Bronchial epithelial cell (primary cell): ENCODE measurements at regions not wholly inside any gene's neighbourhood (a gene's known extent, or its start where the extent isn't known, plus 50 kb on each side); places are given as distances from the start of the nearest gene placed in this dataset.

Experiments
- DNase-seq: peaks from one replicate; pipeline ENCODE4 v3.0.0-alpha.2; 2010; ENCODE audit warnings: low read depth
- FAIRE-seq: peaks from 2 replicates; lab custom pipeline; 2011; peaks lifted over from hg19 to GRCh38; lab: Jason Lieb, UNC
- H3K27me3 ChIP-seq: 2 replicates; pipeline ENCODE4 v1.5.1; 2011; ENCODE audit warnings: low read length; ENCODE audit not compliant: control insufficient read depth, insufficient read depth
- H3K36me3 ChIP-seq: 2 replicates; pipeline ENCODE4 v1.5.1; 2011; ENCODE audit warnings: low read length; ENCODE audit not compliant: control insufficient read depth, insufficient read depth
- H3K4me3 ChIP-seq: 2 replicates; pipeline ENCODE4 v1.5.1; 2011; ENCODE audit warnings: mild to moderate bottlenecking, low read depth, low read length, control low read depth
- TF ChIP-seq, protein P1 (sequence below): IDR thresholded peaks from 2 replicates; pipeline ENCODE4 v1.5.1; 2011; ENCODE audit warnings: mild to moderate bottlenecking, moderate library complexity, low read length, control low read depth, inconsistent platforms; ENCODE audit not compliant: insufficient read depth, severe bottlenecking

DNA sequence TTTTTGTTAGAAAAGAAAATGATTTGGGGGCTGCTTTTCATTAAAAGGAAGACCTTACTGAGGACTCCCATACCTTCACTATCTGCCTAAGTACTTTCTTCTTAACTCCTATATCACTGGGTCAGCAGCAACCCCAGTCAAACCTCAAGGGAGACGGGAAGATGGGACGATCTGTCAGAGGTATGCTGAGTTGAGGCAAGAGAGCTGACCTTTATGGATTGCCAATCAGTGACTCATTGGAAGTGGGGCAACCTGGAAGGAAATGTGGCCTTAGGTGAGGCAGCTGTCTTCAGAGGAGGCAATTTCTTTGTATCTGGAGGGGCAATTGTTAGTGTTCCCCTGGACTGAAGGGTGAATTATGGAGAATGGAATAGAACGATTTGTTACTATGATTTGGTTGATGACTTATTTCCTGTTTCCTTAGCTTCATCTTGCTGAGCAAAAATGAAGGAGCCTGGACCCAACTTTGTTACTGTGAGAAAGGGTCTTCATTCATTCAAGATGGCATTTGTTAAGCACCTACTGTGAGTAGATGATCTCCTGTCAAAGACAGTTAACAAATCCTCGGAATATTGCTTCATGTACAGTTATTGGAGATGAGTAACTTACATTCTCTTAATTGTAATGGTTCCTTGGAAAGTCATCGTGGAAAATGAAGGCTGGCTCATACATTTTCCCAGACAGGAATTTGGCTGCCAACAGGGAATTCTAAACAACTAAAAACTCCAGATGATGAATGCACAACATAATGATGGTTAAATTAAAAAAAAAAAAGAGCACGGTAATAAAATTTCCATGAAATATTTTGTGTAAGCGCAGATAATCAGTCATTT lies 134.7 kb upstream of the KCNJ15 start:
- no peaks in the 10 kb centered on the region for H3K36me3 ChIP-seq
- peaks cover 2% of the 10 kb centered on the region for H3K27me3 ChIP-seq
- TF ChIP-seq, protein P1, sequence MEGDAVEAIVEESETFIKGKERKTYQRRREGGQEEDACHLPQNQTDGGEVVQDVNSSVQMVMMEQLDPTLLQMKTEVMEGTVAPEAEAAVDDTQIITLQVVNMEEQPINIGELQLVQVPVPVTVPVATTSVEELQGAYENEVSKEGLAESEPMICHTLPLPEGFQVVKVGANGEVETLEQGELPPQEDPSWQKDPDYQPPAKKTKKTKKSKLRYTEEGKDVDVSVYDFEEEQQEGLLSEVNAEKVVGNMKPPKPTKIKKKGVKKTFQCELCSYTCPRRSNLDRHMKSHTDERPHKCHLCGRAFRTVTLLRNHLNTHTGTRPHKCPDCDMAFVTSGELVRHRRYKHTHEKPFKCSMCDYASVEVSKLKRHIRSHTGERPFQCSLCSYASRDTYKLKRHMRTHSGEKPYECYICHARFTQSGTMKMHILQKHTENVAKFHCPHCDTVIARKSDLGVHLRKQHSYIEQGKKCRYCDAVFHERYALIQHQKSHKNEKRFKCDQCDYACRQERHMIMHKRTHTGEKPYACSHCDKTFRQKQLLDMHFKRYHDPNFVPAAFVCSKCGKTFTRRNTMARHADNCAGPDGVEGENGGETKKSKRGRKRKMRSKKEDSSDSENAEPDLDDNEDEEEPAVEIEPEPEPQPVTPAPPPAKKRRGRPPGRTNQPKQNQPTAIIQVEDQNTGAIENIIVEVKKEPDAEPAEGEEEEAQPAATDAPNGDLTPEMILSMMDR, result no peak
- H3K4me3 ChIP-seq, result no peak overlapping the region
- no peak for FAIRE-seq
- no peak for DNase-seq

DNA sequence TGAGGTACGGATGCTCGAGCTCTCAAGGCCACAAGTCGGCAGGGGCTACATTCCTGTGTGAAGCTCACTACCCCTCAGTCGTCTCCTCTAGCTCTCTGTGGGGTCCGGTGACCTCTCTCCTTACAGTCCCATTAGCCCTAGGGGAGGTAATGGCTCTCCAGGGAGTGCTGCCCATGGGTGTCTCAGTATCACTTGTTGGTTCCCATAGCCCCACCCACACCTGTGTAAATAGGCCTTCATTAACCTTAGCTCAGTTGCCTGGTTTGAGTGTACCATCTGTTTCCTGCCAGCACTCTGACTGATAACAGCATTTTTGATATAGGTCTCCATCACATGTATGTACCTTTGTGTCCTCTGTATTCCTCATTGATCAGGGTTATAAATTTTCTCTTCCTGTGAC lies 133.2 kb upstream of the KCNJ15 start:
- Histone ChIP-seq H3K4me3 (no peak overlapping the region), H3K27me3 (no peaks in the 10 kb centered on the region), H3K36me3 (no peaks in the 10 kb centered on the region)
- no peak for FAIRE-seq
- no peak for DNase-seq
- TF ChIP-seq, protein P1, result no peak

DNA sequence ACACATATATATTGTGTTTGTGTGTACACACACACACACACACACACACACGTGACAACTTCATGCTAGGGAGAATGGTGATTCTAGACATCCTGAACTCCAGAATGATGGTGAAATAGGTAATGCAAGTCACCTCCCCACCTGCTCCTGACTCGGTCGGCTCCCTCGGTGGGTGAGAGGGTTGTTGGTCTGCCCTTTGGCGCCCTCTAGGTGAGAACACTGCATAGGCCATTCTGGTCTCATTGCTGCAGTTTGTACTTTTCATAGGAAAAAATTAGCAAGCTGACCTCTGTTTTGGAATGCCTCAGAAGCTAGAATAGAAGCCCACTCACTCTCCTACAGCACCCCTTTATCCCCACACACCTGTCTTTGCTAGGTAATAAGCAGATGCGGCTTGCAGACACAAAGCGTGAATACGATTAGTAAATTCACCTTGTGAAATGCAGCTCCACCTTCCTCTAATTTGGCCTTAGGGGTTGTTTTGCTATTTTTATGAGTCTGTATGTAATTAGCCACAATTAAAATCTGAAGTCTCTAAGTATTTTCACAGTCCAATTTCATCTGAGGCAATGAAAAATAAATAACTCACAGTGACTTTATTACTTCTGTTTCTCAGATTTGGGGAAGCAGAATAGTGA lies 130.0 kb upstream of the KCNJ15 start:
- Histone ChIP-seq H3K4me3 (no peak overlapping the region), H3K36me3 (no peaks in the 10 kb centered on the region), H3K27me3 (no peaks in the 10 kb centered on the region)
- no peak for FAIRE-seq
- TF ChIP-seq, protein P1, result peak; percentile 93
- peak; percentile 61 for DNase-seq

DNA sequence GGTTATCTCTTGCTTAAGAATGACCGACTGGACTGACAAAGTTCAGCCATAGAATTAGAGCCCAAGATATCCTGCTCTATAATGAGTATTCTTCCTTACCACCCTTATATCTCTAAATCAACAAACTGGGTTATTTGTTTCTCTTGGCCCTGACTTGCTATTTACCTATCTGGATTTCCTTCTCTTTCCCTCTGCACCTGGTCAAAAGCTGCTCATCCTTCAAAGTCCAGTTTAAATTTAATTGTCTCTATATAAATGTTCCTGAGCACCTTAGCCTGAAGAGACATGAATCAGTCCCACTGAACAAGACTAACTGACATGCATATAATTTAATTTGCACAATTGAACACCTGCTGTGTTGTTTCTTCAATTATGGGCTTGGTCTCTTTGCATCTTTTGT lies 127.1 kb upstream of the KCNJ15 start:
- no peaks in the 10 kb centered on the region for H3K36me3 ChIP-seq
- no peaks in the 10 kb centered on the region for H3K27me3 ChIP-seq
- no peak overlapping the region for H3K4me3 ChIP-seq
- no peak for DNase-seq
- TF ChIP-seq, protein P1, result no peak
- no peak for FAIRE-seq

DNA sequence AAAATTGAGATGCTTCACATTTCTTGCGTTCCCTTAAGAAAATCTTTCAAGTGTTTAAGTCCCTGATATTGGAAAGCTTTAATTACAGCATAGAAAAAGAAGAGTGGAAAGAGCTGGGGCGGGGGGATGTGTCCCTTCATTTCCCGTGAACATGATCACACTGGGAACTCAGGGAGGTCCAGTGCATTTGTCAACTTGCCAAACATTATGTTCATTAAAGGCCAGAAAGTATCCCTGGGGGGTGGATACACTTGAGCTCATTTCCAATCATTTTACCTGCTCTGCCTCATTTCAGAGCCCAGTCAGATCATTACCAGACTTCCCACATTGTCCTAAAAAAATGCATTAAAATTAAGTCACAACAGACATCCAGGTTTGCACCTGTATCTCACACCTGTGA lies 123.6 kb upstream of the KCNJ15 start:
- TF ChIP-seq, protein P1, result no peak
- DNase-seq, result no peak
- Histone ChIP-seq H3K36me3 (no peaks in the 10 kb centered on the region), H3K4me3 (no peak overlapping the region), H3K27me3 (no peaks in the 10 kb centered on the region)
- FAIRE-seq, result no peak
